SH-SY5Y (cell line): ENCODE measurements at regions not wholly inside any gene's neighbourhood (a gene's known extent, or its start where the extent isn't known, plus 50 kb on each side); places are given as distances from the start of the nearest gene placed in this dataset.
A peak's percentile ranks its signal among the peaks of the same experiment; 100 is the strongest.

Experiments
- GATA2 ChIP-seq: IDR thresholded peaks from 2 replicates; pipeline ENCODE4 v1.6.1; 2011; ENCODE audit warnings: mild to moderate bottlenecking, low read depth, low read length
- GATA3 ChIP-seq: IDR thresholded peaks from 2 replicates; pipeline ENCODE4 v1.6.1; 2011; ENCODE audit warnings: low read depth, mild to moderate bottlenecking, low read length, moderate library complexity

DNA sequence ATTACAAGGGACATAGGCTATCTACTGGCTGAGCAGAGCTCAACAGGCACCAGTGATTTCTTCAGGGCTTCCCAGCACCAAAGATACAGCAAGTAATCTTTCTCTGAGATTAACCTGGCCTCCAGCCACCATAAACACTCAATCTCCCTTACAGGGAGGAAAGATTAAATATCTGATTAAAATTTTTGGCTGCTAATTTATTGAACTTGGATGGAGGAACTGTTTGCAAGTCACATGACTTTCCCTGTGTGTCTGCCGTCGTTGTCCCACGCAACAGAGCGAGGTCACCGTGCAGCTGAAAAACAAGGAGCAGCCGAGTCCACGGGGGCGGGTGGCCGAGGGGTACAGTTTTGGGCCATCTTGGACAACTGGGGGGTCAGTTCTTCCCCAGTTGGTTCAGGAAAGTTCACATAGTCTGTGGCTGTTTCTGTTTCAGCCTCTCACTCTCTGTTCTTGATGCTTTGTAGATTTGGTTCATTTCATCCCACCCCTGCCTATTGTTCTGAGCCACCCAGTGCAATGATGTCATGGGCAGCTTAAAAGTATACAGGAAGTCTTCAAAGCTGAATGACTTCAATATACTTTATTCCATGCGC lies 186.8 kb upstream of the CTAGE1 start:
- TF ChIP-seq GATA2, result no peak
- TF ChIP-seq GATA3, result no peak

GRCh38 chr18:22604986-22605421 lies 187.3 kb upstream of the CTAGE1 start:
- no peak for TF ChIP-seq GATA3
- no peak for TF ChIP-seq GATA2

DNA sequence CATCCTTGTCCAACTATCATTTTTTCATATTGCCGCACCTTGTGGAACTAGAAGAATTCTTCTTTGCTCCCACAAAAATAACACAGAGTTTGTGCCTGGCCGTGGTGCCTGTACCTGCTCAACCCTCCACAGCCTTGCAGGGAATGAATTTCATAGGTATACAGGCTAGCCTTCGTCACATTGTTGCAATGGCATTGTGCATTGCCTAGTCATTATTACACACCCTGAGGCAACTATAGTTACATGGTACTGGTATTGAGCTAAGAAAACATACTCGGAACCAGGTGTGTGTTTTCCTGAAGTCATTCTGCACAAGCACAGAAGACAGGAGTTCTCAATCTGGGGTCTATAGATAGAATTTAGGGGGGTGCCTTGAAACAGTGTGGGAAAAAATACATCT lies 188.0 kb upstream of the CTAGE1 start:
- TF ChIP-seq GATA3 (no peak), GATA2 (no peak)

DNA sequence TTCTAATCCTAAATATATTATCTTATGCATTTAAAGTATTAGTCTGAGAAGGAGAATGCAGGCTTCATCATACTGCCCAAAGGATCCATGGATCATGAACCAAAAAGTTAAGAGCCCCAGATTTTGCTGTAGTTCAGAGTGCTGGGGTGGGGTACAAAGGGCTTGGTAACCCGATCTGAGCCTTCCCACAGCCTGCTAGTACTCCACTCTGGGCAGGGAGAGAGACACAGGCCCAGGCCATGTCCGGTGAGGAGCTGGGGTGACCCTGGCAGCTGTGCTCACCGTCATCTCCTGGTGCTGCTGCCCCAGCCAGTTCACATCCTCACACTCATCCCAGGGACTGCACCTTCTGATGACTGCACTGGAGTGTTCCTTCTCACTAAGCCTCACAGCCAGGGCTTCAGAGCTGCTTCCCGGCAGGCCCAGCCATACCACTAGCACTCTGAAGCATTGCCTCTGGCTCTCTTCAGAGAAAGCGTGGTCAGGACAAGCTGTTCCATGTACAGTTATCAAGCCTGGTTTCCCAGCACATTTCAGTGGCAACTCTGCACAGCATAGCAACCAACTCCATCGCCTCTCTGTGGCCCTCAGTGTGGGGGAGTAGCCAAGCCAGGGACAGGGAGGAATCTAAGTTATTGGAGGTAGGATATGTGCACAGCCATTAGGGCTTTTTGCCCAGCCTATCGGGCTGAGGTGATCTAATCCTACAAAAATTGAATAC lies 189.0 kb upstream of the CTAGE1 start:
- no peak for TF ChIP-seq GATA3
- no peak for TF ChIP-seq GATA2

- TF ChIP-seq GATA2 (no peak), GATA3 (no peak)
Observed at GRCh38 chr18:22607284-22607635, 189.5 kb upstream of the CTAGE1 start.

- no peak for TF ChIP-seq GATA3
- no peak for TF ChIP-seq GATA2
Observed at GRCh38 chr18:22608847-22609246, 191.1 kb upstream of the CTAGE1 start.

- TF ChIP-seq GATA2, result no peak
- TF ChIP-seq GATA3, result no peak
Observed at GRCh38 chr18:22609642-22610041, 191.9 kb upstream of the CTAGE1 start.

DNA sequence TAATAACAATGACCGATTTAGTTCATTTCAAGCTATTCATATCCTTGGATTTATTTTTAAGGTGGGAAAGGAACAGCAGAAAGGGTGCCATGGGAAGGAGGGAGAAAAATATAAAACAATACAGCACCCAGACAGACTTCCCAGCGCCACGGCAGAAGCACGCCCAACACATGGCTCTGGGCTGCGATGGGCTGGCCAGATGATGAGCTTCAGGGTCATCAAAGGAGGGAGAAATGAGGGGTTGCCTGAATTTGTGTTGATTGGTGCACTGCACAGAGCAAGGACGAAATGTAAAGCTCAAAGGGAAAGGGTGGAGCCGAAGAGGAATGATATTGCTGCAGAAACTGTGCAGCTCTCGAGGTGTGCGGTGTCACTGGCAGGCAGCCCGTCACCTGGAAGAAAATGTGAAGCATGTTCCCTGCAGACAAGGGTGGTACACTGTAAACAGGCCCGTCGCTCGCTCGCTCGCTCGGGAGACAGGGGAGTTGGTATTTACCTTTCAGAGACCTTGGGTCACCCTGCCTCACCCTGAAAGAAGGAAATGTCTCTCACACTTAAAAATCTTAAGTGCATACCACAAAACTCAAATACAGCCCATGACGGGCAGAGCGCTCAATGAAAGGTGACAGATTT lies 195.5 kb upstream of the CTAGE1 start:
- TF ChIP-seq GATA2 (no peak), GATA3 (no peak)

DNA sequence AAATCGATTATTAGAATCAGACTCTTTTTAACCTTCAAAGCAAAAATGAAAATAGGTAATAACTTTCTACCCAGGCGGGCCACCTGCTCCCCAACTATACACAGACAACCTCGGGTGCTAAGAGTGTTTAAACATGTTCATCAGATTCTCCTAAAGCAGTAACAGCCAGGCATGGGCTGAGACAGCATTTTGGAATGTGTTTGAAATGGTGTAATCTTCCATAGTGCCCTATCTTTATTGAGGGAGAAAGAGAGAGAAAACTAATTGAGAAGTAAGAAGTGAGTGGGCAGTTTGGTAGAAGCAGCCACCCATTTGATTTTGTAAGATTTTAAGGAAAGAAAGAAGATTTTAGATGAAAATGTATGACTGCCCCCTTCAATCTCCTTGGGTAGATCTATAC lies 196.1 kb upstream of the CTAGE1 start:
- no peak for TF ChIP-seq GATA3
- TF ChIP-seq GATA2, result no peak

DNA sequence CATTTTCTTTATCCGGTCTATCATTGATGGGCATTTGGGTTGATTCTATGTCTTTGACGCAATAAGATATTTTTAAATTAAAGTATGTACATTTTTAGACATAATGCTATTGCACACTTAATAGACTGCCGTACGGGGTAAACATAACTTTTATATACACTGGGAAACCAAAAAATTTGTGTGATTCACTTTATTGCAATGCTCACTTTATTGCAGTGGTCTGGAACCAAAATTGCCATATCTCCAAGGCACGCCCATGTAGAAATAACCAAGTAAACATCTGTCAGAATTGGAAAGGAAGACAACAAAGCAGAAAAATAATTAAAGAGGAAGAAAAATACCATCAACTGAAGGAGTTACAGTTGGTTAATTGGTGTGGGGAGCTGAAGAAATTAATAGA lies 205.8 kb upstream of the CTAGE1 start:
- no peak for TF ChIP-seq GATA3
- no peak for TF ChIP-seq GATA2

- TF ChIP-seq GATA2, result peak; percentile 58; the same call in 1 of the 2 replicates
- TF ChIP-seq GATA3, result peak; percentile 53; the same call in 1 of the 2 replicates
Observed at GRCh38 chr18:22624176-22624575, 206.5 kb upstream of the CTAGE1 start.

GRCh38 chr18:22625406-22625805 lies 207.7 kb upstream of the CTAGE1 start:
- TF ChIP-seq GATA2, result no peak
- no peak for TF ChIP-seq GATA3

DNA sequence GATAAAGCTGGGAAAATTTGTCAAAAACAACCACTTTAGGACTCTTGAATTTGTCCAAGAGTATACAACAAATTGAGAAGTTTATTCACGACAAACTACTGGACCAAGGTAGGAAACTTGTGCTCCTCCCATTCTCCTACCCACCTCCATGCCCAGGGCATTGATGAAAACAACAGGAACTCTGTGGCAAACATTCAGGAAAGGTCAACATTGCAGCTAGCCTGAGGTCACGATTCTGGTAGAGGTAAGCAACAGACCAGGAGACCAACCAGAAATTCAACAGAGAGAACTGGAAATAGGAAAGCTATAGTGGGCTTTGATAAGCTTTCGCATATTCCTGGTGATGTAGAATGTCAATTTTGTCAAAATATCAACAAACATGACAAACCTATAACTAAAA lies 209.1 kb upstream of the CTAGE1 start:
- TF ChIP-seq GATA2 (no peak), GATA3 (no peak)

GRCh38 chr18:22627506-22627905 lies 209.8 kb upstream of the CTAGE1 start:
- TF ChIP-seq GATA2, result no peak
